Caco-2 (cell line): ENCODE measurements at regions not wholly inside any gene's neighbourhood (a gene's known extent, or its start where the extent isn't known, plus 50 kb on each side); places are given as distances from the start of the nearest gene placed in this dataset.

Experiments used
- BruUV-seq: library from RNA; stranded (reverse); fragments of 400-500 nt; replicated peaks from 2 replicates; lab custom pipeline; 2021; lab: Mats Ljungman, UMichigan
- CTCF ChIA-PET: fragments of 300-600 bp; sonication (Branson Sonifier 250); formaldehyde crosslinking; loops from one replicate; lab custom pipeline; 2022; ENCODE audit warnings: antibody characterized with exemption; lab: Charles Lee
- POLR2A ChIA-PET: fragments of 300-600 bp; sonication (Branson Sonifier 250); formaldehyde crosslinking; loops from one replicate; lab custom pipeline; 2022; ENCODE audit warnings: antibody characterized with exemption; lab: Charles Lee
- DNase-seq, 2 experiments: peaks; one replicate each; pipeline versions ENCODE4 v3.0.0 to v3.0.0-alpha.2; 2020 to 2022
- H3K27me3 ChIP-seq: replicated peaks from 2 replicates; pipeline ENCODE4 v1.6.0; 2011; ENCODE audit warnings: low read length; ENCODE audit not compliant: control insufficient read depth, insufficient read depth
- H3K36me3 ChIP-seq: 2 replicates; pipeline ENCODE4 v1.5.1; 2011; ENCODE audit warnings: low read length; ENCODE audit not compliant: control insufficient read depth, insufficient read depth
- H3K4me1 ChIP-seq: fragments of 250-450 bp; sonication (Bioruptor Pico); 2 replicates; pipeline ENCODE4 v1.5.1; 2020; ENCODE audit warnings: mild to moderate bottlenecking
- H3K4me3 ChIP-seq: 2 replicates; pipeline ENCODE4 v1.5.1; 2011; ENCODE audit warnings: low read depth, mild to moderate bottlenecking, control low read depth, low read length
- H3K9me3 ChIP-seq: fragments of 250-450 bp; sonication (Bioruptor Pico); 2 replicates; pipeline ENCODE4 v1.5.1; 2020; ENCODE audit warnings: mild to moderate bottlenecking, moderate library complexity
- H3K27ac Mint-ChIP-seq: one replicate; pipeline ENCODE4 v1.8.0; 2022; ENCODE audit warnings: mixed read lengths; ENCODE audit not compliant: unreplicated experiment
- H3K27me3 Mint-ChIP-seq: one replicate; pipeline ENCODE4 v1.8.0; 2022; ENCODE audit warnings: mixed read lengths; ENCODE audit not compliant: insufficient read depth, unreplicated experiment
- H3K36me3 Mint-ChIP-seq: one replicate; pipeline ENCODE4 v1.8.0; 2022; ENCODE audit warnings: mild to moderate bottlenecking, mixed read lengths; ENCODE audit not compliant: insufficient read depth, unreplicated experiment
- H3K4me1 Mint-ChIP-seq: one replicate; pipeline ENCODE4 v1.8.0; 2022; ENCODE audit warnings: low read depth, mixed read lengths; ENCODE audit not compliant: unreplicated experiment
- H3K4me3 Mint-ChIP-seq: one replicate; pipeline ENCODE4 v1.8.0; 2022; ENCODE audit warnings: mild to moderate bottlenecking, moderate library complexity, mixed read lengths; ENCODE audit not compliant: unreplicated experiment
- H3K9me3 Mint-ChIP-seq: one replicate; pipeline ENCODE4 v1.8.0; 2022; ENCODE audit warnings: mixed read lengths; ENCODE audit not compliant: unreplicated experiment
- CTCF ChIP-seq, 2 experiments: fragments of 200-600 bp in 1 of 2; IDR thresholded peaks; 1 replicate in 1 of 2; 2 replicates in 1 of 2; pipeline versions ENCODE4 v1.5.1 to v1.8.0; 2011 to 2022; ENCODE audit warnings: antibody characterized with exemption in 1 of 2, control low read depth in 1 of 2, inconsistent platforms in 1 of 2, low read depth in 1 of 2, low read length in 1 of 2, mild to moderate bottlenecking in 1 of 2, moderate library complexity in 1 of 2; ENCODE audit not compliant: insufficient read depth in 1 of 2, severe bottlenecking in 1 of 2, unreplicated experiment in 1 of 2
- intact Hi-C: fragments of 100-400 bp; cut with micrococcal nuclease; formaldehyde crosslinking; loops from one replicate; pipeline ENCODE4 v1.10.0; 2022; ENCODE audit not compliant: unreplicated experiment

GRCh38 chr17:6350806-6351205, 84.1 kb downstream of the AIPL1 start:
- no TSS peak for BruUV-seq
- no peaks in the 10 kb centered on the region for H3K9me3 Mint-ChIP-seq
- no peaks in the 10 kb centered on the region for H3K4me1 Mint-ChIP-seq
- POLR2A ChIA-PET: no interaction called here
- Histone ChIP-seq H3K36me3 (no peaks in the 10 kb centered on the region), H3K27me3 (no peaks in the 10 kb centered on the region), H3K4me3 (no peak overlapping the region), H3K9me3 (no peaks in the 10 kb centered on the region), H3K4me1 (no peaks in the 10 kb centered on the region)
- CTCF ChIA-PET: no interaction called here
- no peak overlapping the region for H3K27ac Mint-ChIP-seq
- no peak overlapping the region for H3K4me3 Mint-ChIP-seq
- no peaks in the 10 kb centered on the region for H3K36me3 Mint-ChIP-seq
- H3K27me3 Mint-ChIP-seq: peaks cover 7% of the 10 kb centered on the region
- DNase-seq: no peak
- intact Hi-C loops: no loop called here
- TF ChIP-seq CTCF (IDR thresholded peaks at IDR 0.05; ENCODE audit: insufficient read depth in 1 of 2, low read depth in 1 of 2, low read length in 1 of 2, severe bottlenecking in 1 of 2, unreplicated experiment in 1 of 2): no peak

- Histone ChIP-seq H3K4me3 (no peak overlapping the region), H3K36me3 (no peaks in the 10 kb centered on the region), H3K27me3 (no peaks in the 10 kb centered on the region), H3K4me1 (no peaks in the 10 kb centered on the region), H3K9me3 (no peaks in the 10 kb centered on the region)
- TF ChIP-seq CTCF (IDR thresholded peaks at IDR 0.05; ENCODE audit: insufficient read depth in 1 of 2, low read depth in 1 of 2, low read length in 1 of 2, severe bottlenecking in 1 of 2, unreplicated experiment in 1 of 2): no peak
- H3K4me1 Mint-ChIP-seq: no peaks in the 10 kb centered on the region
- no peak for DNase-seq
- H3K36me3 Mint-ChIP-seq: no peaks in the 10 kb centered on the region
- H3K4me3 Mint-ChIP-seq: no peak overlapping the region
- intact Hi-C loops: no loop called here
- H3K9me3 Mint-ChIP-seq: no peaks in the 10 kb centered on the region
- peaks cover 10% of the 10 kb centered on the region for H3K27me3 Mint-ChIP-seq
- ChIA-PET POLR2A (no interaction called here), CTCF (no interaction called here)
- H3K27ac Mint-ChIP-seq: no peak overlapping the region
- no TSS peak for BruUV-seq
Observed at GRCh38 chr17:6348891-6349290, 86.0 kb downstream of the AIPL1 start.

- H3K36me3 ChIP-seq: no peaks in the 10 kb centered on the region
- no peaks in the 10 kb centered on the region for H3K36me3 Mint-ChIP-seq
- POLR2A ChIA-PET: no interaction called here
- CTCF ChIA-PET: no interaction called here
- H3K27me3 ChIP-seq: no peaks in the 10 kb centered on the region
- H3K4me1 ChIP-seq: no peaks in the 10 kb centered on the region
- no peak for TF ChIP-seq CTCF (IDR thresholded peaks at IDR 0.05; ENCODE audit: insufficient read depth in 1 of 2, low read depth in 1 of 2, low read length in 1 of 2, severe bottlenecking in 1 of 2, unreplicated experiment in 1 of 2)
- DNase-seq: no peak
- H3K9me3 ChIP-seq: no peaks in the 10 kb centered on the region
- no peaks in the 10 kb centered on the region for H3K4me1 Mint-ChIP-seq
- H3K9me3 Mint-ChIP-seq: no peaks in the 10 kb centered on the region
- no TSS peak for BruUV-seq
- H3K27ac Mint-ChIP-seq: no peak overlapping the region
- no peak overlapping the region for H3K4me3 ChIP-seq
- peaks cover 10% of the 10 kb centered on the region for H3K27me3 Mint-ChIP-seq
- no peak overlapping the region for H3K4me3 Mint-ChIP-seq
- intact Hi-C loops: no loop called here
Observed at GRCh38 chr17:6347776-6348175, 87.1 kb downstream of the AIPL1 start.
